ENCODE measurements at regions not wholly inside any gene's neighbourhood (a gene's known extent, or its start where the extent isn't known, plus 50 kb on each side); places are given as distances from the start of the nearest gene placed in this dataset.

DNA sequence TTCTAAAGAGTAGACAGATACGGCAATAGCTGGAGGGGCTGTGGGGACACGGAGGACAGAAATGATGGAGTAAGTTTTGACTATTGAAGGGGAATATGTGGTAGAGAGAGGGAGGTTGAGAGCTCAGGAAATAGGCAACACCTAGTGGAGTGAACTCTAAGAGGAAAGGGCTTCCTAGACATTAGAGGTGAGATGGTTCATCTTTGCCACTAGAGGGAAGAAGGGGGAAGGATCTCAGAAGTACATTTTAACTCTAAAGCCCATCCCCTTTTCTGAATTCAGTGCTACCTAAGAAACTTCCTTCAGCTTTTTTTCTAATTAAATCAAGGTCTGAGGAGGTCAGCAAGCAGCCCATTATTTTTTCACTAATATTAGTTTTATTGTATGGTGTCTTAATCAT lies 689.4 kb upstream of the MAP3K7 start:
- H3F3A ChIP-seq (ENCODE audit: insufficient read depth, low read length): no peaks in the 10 kb centered on the region
- peak; percentile 29 for DNase-seq
- no peaks in the 10 kb centered on the region for H3K9me2 ChIP-seq (replicated peaks; ENCODE audit: insufficient read depth, low read length)

DNA sequence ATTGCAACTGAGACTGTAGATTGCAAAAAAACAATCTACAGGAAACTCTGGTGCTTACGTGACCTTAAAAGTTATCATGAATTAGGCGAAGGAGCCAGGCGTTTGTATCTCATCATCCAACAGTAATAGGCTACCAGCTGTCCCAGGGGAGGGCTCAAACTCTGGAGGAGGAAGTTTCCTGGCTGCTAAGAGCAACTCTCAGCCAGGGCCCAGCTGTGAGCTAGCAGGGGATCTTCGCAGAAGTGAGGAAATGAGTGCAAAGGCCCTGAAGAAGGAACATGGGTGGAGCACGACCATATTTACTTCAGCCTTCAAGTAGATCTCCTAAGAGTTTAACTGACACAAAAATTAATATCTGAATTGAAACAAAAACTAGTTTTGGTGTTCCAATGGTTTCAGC lies 686.9 kb upstream of the MAP3K7 start:
- H3K27ac ChIP-seq (ENCODE audit: low read length): no peak overlapping the region
- no peak for DNase-seq
- H3K27me3 ChIP-seq (replicated peaks; ENCODE audit: insufficient read depth, low read length): no peaks in the 10 kb centered on the region
- no peak overlapping the region for H3K4me2 ChIP-seq (ENCODE audit: low read depth, low read length)
- H3K4me1 ChIP-seq (ENCODE audit: low read length): no peaks in the 10 kb centered on the region
- no peak overlapping the region for H3K4me3 ChIP-seq (ENCODE audit: low read length)
- H3K9ac ChIP-seq (ENCODE audit: low read length): no peak overlapping the region
- H3K79me2 ChIP-seq (ENCODE audit: low read length): no peaks in the 10 kb centered on the region
- no peaks in the 10 kb centered on the region for H3F3A ChIP-seq (ENCODE audit: insufficient read depth, low read length)
- no peaks in the 10 kb centered on the region for H3K36me3 ChIP-seq (replicated peaks; ENCODE audit: insufficient read depth, low read length)
- no peaks in the 10 kb centered on the region for H3K9me3 ChIP-seq (replicated peaks; ENCODE audit: insufficient read depth, low read length)
- H2AFZ ChIP-seq (ENCODE audit: low read length): no peak overlapping the region
- TF ChIP-seq EZH2phosphoT487 (IDR thresholded peaks at IDR 0.05; ENCODE audit: low read length) (no peak), EZH2 (optimal IDR thresholded peaks at IDR 0.05; ENCODE audit: low read depth, low read length) (no peak)
- TF ChIP-seq, protein P1, sequence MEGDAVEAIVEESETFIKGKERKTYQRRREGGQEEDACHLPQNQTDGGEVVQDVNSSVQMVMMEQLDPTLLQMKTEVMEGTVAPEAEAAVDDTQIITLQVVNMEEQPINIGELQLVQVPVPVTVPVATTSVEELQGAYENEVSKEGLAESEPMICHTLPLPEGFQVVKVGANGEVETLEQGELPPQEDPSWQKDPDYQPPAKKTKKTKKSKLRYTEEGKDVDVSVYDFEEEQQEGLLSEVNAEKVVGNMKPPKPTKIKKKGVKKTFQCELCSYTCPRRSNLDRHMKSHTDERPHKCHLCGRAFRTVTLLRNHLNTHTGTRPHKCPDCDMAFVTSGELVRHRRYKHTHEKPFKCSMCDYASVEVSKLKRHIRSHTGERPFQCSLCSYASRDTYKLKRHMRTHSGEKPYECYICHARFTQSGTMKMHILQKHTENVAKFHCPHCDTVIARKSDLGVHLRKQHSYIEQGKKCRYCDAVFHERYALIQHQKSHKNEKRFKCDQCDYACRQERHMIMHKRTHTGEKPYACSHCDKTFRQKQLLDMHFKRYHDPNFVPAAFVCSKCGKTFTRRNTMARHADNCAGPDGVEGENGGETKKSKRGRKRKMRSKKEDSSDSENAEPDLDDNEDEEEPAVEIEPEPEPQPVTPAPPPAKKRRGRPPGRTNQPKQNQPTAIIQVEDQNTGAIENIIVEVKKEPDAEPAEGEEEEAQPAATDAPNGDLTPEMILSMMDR (IDR thresholded peaks at IDR 0.05; ENCODE audit: low read length): no peak
- H3K9me2 ChIP-seq (replicated peaks; ENCODE audit: insufficient read depth, low read length): no peaks in the 10 kb centered on the region
- H4K20me1 ChIP-seq (ENCODE audit: insufficient read depth, low read length): no peaks in the 10 kb centered on the region

More for the DNA sequence above, 689.4 kb upstream of the MAP3K7 start:
- Histone ChIP-seq H3K4me2 (ENCODE audit: low read depth, low read length) (no peak overlapping the region), H3K4me1 (ENCODE audit: low read length) (no peaks in the 10 kb centered on the region), H4K20me1 (ENCODE audit: insufficient read depth, low read length) (no peaks in the 10 kb centered on the region), H3K36me3 (replicated peaks; ENCODE audit: insufficient read depth, low read length) (no peaks in the 10 kb centered on the region), H3K4me3 (ENCODE audit: low read length) (no peak overlapping the region), H3K27me3 (replicated peaks; ENCODE audit: insufficient read depth, low read length) (no peaks in the 10 kb centered on the region), H3K9ac (ENCODE audit: low read length) (no peak overlapping the region), H2AFZ (ENCODE audit: low read length) (no peak overlapping the region), H3K27ac (ENCODE audit: low read length) (no peak overlapping the region), H3K79me2 (ENCODE audit: low read length) (no peaks in the 10 kb centered on the region), H3K9me3 (replicated peaks; ENCODE audit: insufficient read depth, low read length) (no peaks in the 10 kb centered on the region)
- TF ChIP-seq, protein P1 (IDR thresholded peaks at IDR 0.05; ENCODE audit: low read length): peak; percentile 27; the same call in 1 of the 2 replicates
- TF ChIP-seq EZH2phosphoT487 (IDR thresholded peaks at IDR 0.05; ENCODE audit: low read length): no peak

- H3K4me3 ChIP-seq (ENCODE audit: low read length): no peak overlapping the region
Measured at GRCh38 chr6:91271807-91272206, 684.9 kb upstream of the MAP3K7 start.

More at GRCh38 chr6:91271807-91272206, 684.9 kb upstream of the MAP3K7 start:
- Histone ChIP-seq H4K20me1 (ENCODE audit: insufficient read depth, low read length) (no peaks in the 10 kb centered on the region), H3K9me2 (replicated peaks; ENCODE audit: insufficient read depth, low read length) (no peaks in the 10 kb centered on the region), H3K27me3 (replicated peaks; ENCODE audit: insufficient read depth, low read length) (no peaks in the 10 kb centered on the region), H2AFZ (ENCODE audit: low read length) (no peak overlapping the region), H3K36me3 (replicated peaks; ENCODE audit: insufficient read depth, low read length) (no peaks in the 10 kb centered on the region), H3K9me3 (replicated peaks; ENCODE audit: insufficient read depth, low read length) (no peaks in the 10 kb centered on the region), H3K9ac (ENCODE audit: low read length) (no peak overlapping the region), H3K79me2 (ENCODE audit: low read length) (no peaks in the 10 kb centered on the region), H3F3A (ENCODE audit: insufficient read depth, low read length) (no peaks in the 10 kb centered on the region), H3K27ac (ENCODE audit: low read length) (no peak overlapping the region), H3K4me2 (ENCODE audit: low read depth, low read length) (no peak overlapping the region), H3K4me1 (ENCODE audit: low read length) (no peaks in the 10 kb centered on the region)
- no peak for DNase-seq
- TF ChIP-seq EZH2 (optimal IDR thresholded peaks at IDR 0.05; ENCODE audit: low read depth, low read length): no peak
- TF ChIP-seq EZH2phosphoT487 (IDR thresholded peaks at IDR 0.05; ENCODE audit: low read length): no peak
- TF ChIP-seq, protein P1 (IDR thresholded peaks at IDR 0.05; ENCODE audit: low read length): no peak

All from MM.1S (cell line).